Rectal smooth muscle tissue (tissue), 1 donor: ENCODE measurements at regions not wholly inside any gene's neighbourhood (a gene's known extent, or its start where the extent isn't known, plus 50 kb on each side); places are given as distances from the start of the nearest gene placed in this dataset.

Source experiments
- H3K27ac ChIP-seq: one replicate; pipeline ENCODE4 v1.7.0; 2013; ENCODE audit warnings: low read depth, low read length, inconsistent platforms
- H3K27me3 ChIP-seq: one replicate; pipeline ENCODE4 v1.7.0; 2013; ENCODE audit warnings: low read length; ENCODE audit not compliant: control insufficient read depth, insufficient read depth
- H3K36me3 ChIP-seq: one replicate; pipeline ENCODE4 v1.7.0; 2013; ENCODE audit warnings: low read length; ENCODE audit not compliant: control insufficient read depth, insufficient read depth
- H3K4me1 ChIP-seq: one replicate; pipeline ENCODE4 v1.7.0; 2013; ENCODE audit warnings: low read length; ENCODE audit not compliant: control insufficient read depth, insufficient read depth
- H3K4me3 ChIP-seq: one replicate; pipeline ENCODE4 v1.7.0; 2013; ENCODE audit warnings: low read length
- H3K9ac ChIP-seq: one replicate; pipeline ENCODE4 v1.7.0; 2013; ENCODE audit warnings: low read length

DNA sequence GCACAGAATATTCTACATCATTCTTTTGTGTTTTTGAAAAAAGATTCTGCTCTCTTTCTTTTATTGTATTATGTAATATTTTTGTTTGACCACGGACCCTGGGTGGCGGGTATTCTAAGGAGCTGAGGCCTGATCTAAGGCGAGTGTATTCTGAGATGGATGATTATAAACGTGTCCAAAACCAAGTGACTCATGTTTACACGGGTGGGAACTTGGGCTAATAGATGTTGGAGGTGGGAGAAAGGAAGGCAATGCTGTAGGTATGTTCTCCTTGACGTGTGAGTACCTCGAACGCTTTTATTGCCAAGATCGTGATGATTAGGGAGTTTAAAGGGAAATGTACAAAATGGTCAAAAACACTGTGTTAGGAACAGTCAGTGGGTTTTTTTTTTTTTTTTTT, 188.9 kb upstream of the FAT1 start:
- Histone ChIP-seq H3K9ac (no peak overlapping the region), H3K27ac (no peak overlapping the region), H3K4me3 (no peak overlapping the region), H3K27me3 (no peaks in the 10 kb centered on the region), H3K36me3 (no peaks in the 10 kb centered on the region), H3K4me1 (peaks cover 2% of the 10 kb centered on the region)

DNA sequence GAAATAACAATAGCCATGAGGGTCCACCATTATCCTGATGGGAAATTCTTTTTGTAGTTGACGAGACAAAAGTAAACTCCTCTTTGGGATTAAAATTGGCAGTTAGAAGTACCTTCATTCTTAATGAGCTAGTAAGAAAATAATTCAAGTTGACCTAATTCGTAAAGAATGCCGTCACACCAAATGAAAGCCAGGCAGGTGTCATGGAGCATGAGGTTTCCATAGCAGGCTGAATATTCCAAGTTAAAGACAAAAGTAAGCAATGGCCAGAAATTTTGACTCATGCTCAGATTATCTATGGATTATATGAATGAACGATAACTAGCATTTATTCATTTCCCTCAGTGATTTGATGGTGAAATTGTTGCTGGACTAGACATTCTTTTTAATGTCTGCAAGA, 192.2 kb upstream of the FAT1 start:
- Histone ChIP-seq H3K36me3 (no peaks in the 10 kb centered on the region), H3K9ac (no peak overlapping the region), H3K27ac (no peak overlapping the region), H3K4me1 (peaks cover 10% of the 10 kb centered on the region), H3K27me3 (no peaks in the 10 kb centered on the region), H3K4me3 (no peak overlapping the region)

DNA sequence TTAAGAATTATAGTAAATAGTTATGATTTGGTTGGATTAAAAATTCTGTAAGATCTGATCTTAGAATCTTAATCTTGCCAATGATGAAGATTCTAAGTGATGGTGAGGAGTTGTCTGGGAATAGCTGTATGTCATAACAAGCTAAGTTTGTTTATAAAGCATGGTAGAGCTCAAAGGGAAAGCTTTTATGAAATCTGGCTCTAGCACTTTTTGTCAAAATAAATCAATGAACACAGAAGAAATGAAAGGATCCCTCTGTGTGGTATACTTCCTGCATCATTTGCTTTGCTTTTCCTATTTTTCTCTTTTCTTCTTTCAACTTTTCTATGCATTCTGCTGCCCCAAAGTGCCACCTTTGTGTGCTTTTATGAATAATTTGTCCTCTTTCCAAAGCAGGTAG, 193.5 kb upstream of the FAT1 start:
- Histone ChIP-seq H3K4me1 (peaks cover 10% of the 10 kb centered on the region), H3K27ac (no peak overlapping the region), H3K4me3 (no peak overlapping the region), H3K27me3 (no peaks in the 10 kb centered on the region), H3K36me3 (no peaks in the 10 kb centered on the region), H3K9ac (no peak overlapping the region)

DNA sequence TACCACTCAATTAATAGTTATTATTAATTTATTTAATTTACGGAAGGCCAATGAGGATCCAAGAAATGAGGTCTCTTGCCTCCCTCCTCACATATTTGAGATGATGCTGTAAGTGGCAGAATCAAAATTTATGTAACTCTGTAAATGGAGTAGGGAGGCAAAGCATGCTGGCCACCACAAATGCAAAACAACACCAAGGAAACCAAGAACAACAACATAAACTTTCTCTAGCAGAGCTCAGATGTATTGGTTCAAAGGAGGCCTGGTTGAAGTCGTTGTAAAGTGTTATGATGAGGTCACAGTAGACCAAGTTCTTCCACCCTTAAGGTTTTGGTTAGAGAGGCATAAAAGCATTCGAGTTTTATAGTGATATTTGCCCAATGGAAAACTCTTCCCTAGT, 194.8 kb upstream of the FAT1 start:
- peak overlapping the region; percentile 72 for H3K27ac ChIP-seq
- peaks cover 10% of the 10 kb centered on the region for H3K4me1 ChIP-seq
- no peak overlapping the region for H3K4me3 ChIP-seq
- H3K9ac ChIP-seq, result no peak overlapping the region
- no peaks in the 10 kb centered on the region for H3K27me3 ChIP-seq
- no peaks in the 10 kb centered on the region for H3K36me3 ChIP-seq

DNA sequence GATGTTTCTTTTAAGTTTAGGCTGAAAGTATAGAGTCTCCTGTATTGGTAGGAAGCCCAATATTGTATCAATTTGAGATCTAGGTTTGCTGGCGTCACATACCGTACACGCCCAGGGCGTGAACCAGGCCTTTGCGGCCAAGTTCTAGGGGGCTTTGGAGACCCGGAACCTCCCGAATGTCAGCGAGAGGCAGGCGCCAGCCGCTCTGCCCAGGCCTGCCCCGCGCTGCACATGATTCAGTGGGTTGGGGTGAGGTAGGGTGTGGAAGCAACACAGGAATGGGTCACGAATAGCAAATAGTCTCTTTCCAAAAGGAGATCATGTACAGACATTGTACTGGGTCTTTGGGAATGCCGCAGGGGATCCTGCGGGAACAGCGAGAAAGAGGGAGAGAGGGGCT, 195.7 kb upstream of the FAT1 start:
- H3K27ac ChIP-seq, result peak overlapping the region; percentile 72
- peaks cover 10% of the 10 kb centered on the region for H3K4me1 ChIP-seq
- no peak overlapping the region for H3K9ac ChIP-seq
- no peak overlapping the region for H3K4me3 ChIP-seq
- H3K27me3 ChIP-seq, result no peaks in the 10 kb centered on the region
- no peaks in the 10 kb centered on the region for H3K36me3 ChIP-seq

DNA sequence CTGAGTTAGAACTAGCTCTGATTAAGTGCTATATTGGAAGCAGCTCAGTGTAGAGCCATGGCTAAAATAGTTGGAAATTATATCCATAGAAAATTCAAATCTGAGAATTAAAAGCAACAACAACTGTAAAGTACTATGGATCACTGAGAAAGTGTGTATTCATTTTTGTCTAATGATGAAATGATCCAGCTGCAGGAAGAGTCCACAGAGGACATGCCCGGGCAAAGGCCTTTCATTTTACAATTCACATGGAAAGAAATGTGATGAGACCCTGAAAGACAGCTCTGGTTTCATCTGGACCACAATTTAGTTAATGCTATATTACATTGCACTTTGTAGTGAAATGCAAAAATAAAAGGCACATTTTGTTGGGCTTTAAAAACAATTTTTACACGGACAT, 196.8 kb upstream of the FAT1 start:
- no peak overlapping the region for H3K27ac ChIP-seq

DNA sequence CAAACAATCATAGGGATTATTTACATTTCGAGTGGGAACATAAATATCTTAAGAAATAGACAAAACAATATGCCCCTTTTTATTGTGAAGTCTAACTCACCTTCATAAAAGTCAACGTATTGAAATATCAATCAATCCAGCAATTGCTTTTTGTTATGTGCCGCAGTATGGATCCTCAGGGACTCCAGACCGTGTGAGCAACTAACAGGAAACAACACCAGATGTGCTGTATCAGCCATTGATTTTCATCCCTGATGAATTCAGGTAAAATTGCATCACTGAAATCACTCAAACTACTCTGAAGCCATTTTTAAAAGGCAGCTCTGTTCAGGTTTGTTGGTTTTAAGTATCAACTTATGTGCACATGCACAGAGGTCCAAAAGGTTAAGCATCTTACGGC, 197.3 kb upstream of the FAT1 start:
- H3K27ac ChIP-seq, result no peak overlapping the region
- H3K27me3 ChIP-seq, result no peaks in the 10 kb centered on the region
- H3K36me3 ChIP-seq, result no peaks in the 10 kb centered on the region
- peaks cover 10% of the 10 kb centered on the region for H3K4me1 ChIP-seq
- H3K4me3 ChIP-seq, result no peak overlapping the region
- no peak overlapping the region for H3K9ac ChIP-seq

More for the DNA sequence above, 196.8 kb upstream of the FAT1 start:
- Histone ChIP-seq H3K36me3 (no peaks in the 10 kb centered on the region), H3K4me3 (no peak overlapping the region), H3K4me1 (peaks cover 10% of the 10 kb centered on the region), H3K27me3 (no peaks in the 10 kb centered on the region), H3K9ac (no peak overlapping the region)

DNA sequence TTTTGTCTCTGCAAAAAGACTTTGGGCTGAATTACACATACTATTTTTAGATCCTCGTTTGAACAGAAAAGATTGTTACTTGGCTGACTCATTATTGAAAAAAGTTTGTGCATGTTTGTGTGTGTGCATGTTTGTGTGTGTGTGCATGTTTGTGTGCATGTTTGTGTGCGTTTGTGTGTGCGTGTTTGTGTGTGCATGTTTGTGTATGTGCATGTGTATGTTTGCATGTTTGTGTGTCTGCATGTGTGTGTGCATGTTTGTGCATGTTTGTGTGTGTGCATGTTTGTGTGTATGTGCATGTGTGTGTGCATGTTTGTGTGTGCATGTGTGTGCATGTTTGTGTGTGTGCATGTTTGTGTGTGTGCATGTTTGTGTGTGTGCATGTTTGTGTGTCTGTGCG, 201.1 kb upstream of the FAT1 start:
- no peaks in the 10 kb centered on the region for H3K27me3 ChIP-seq
- no peak overlapping the region for H3K4me3 ChIP-seq
- H3K27ac ChIP-seq, result no peak overlapping the region
- no peaks in the 10 kb centered on the region for H3K36me3 ChIP-seq
- H3K4me1 ChIP-seq, result no peaks in the 10 kb centered on the region
- no peak overlapping the region for H3K9ac ChIP-seq

DNA sequence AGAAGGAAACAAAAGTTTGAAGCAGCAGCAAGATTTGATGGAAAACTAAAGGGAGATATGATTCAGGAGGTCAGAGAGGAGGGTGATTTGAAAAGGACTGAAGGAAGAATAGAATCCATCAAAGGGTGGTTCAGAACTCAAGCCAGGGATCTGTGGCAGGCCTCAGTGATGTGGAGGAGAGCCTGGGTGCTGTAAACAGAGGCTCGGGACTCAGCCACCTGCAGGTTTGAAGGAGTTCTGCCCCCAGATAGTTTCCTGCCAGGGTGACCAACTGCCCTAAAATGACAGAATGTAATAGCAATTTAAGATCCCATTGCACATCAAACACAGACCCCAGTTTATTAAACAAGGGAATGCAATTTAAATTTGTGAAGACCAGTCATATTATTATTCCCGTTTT, 204.0 kb upstream of the FAT1 start:
- H3K4me1 ChIP-seq, result no peaks in the 10 kb centered on the region
- no peak overlapping the region for H3K27ac ChIP-seq
- no peaks in the 10 kb centered on the region for H3K36me3 ChIP-seq
- H3K4me3 ChIP-seq, result no peak overlapping the region
- no peaks in the 10 kb centered on the region for H3K27me3 ChIP-seq
- no peak overlapping the region for H3K9ac ChIP-seq

DNA sequence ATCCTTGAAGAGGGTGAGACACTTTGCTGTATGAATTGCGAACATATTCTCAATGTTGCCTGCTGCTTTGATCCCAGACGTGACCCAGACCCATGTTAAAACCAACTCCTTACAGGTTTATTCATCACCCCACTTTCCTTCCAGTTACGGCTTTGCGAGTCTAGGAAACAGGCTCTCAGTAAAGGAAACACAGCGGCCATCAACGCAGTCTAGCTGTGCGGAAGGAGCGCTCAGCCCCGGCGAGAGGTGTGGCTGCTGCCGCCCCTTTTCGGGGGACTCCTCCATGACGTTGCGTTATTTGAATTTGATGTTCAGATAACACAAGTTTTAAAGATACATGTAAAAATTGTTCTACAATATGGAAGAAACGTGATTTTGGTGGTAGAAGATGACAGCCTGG, 206.4 kb upstream of the FAT1 start:
- H3K27me3 ChIP-seq, result no peaks in the 10 kb centered on the region
- no peak overlapping the region for H3K4me3 ChIP-seq
- H3K36me3 ChIP-seq, result no peaks in the 10 kb centered on the region
- no peak overlapping the region for H3K9ac ChIP-seq
- H3K27ac ChIP-seq, result no peak overlapping the region
- H3K4me1 ChIP-seq, result peaks cover 9% of the 10 kb centered on the region

DNA sequence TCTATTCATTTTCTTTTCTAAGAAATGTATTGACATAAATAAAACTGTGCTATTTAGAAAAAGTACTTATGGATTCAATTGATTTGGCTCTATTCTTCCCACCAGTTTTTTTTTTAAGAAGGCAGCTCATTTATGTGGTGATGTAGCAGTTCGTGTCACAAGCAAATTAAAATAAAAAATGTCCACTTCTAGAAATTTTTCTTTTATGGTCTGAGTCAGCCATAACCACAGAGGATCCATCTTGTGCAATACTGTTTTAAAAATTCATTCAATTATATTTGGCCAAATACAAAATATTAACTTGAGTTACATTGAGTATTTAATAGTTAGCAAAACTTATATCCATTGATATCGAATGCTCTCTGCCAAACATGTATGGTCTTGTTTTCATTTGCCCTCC, 207.9 kb upstream of the FAT1 start:
- no peak overlapping the region for H3K27ac ChIP-seq
- H3K27me3 ChIP-seq, result no peaks in the 10 kb centered on the region
- no peak overlapping the region for H3K4me3 ChIP-seq

DNA sequence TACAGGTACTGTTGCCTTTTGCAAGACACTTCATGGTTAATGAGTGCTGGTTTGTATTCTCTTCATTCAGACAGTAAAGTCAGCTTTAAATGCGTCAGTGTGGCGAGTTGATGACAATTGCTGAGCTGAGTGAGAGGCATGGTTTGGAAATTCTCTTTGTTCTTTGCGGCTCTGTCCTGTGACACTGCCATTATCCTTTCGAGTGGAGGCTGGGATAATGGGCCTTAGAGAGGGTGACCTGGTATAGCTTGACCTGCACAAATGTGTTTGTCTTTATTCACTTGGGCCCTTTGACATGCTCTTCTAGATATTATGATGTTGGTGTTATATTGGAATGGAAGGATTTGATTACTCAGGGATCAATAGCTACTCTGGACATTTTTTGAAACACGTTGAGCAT, 208.5 kb upstream of the FAT1 start:
- H3K4me3 ChIP-seq, result no peak overlapping the region
- H3K27ac ChIP-seq, result no peak overlapping the region
- H3K4me1 ChIP-seq, result peaks cover 20% of the 10 kb centered on the region
- no peaks in the 10 kb centered on the region for H3K27me3 ChIP-seq
- no peak overlapping the region for H3K9ac ChIP-seq
- no peaks in the 10 kb centered on the region for H3K36me3 ChIP-seq

More for the DNA sequence above, 207.9 kb upstream of the FAT1 start:
- no peaks in the 10 kb centered on the region for H3K36me3 ChIP-seq
- H3K9ac ChIP-seq, result no peak overlapping the region
- peaks cover 17% of the 10 kb centered on the region for H3K4me1 ChIP-seq

DNA sequence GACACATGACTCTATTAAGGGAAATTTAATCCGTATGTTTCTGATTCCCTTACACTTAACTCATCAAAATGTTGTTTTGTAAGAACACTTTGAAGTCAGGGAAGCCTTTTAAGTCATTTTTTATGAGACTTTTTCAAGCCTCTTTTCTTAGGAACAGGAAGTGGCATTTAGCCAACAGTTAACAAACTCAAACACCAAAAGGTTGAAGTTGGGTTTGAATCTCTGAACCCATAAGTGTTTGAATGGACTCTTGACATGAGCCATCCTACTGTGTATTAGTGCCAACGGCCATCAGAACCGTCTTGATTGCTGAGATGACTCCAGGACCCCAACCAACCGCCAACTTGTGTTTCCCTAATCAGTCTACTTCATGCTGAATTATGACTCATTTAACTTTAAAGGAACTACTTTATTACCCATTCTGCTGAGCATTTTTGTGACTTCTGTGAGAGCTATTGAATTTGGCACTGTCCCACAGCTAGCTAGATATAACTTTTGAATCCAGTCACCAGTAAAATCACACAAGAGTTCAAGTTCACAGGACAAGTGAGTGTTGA, 209.1 kb upstream of the FAT1 start:
- H3K4me3 ChIP-seq, result no peak overlapping the region
- no peaks in the 10 kb centered on the region for H3K27me3 ChIP-seq
- no peak overlapping the region for H3K9ac ChIP-seq
- no peaks in the 10 kb centered on the region for H3K36me3 ChIP-seq
- peak overlapping the region; percentile 69 for H3K27ac ChIP-seq
- H3K4me1 ChIP-seq, result peaks cover 20% of the 10 kb centered on the region
